HepG2 (cell line): ENCODE measurements at regions not wholly inside any gene's neighbourhood (a gene's known extent, or its start where the extent isn't known, plus 50 kb on each side); places are given as distances from the start of the nearest gene placed in this dataset.

Experiments used
- ATAC-seq: fragments of 200-7000 bp; cut with Tn5 transposase; 3 replicates; pipeline ENCODE4 v1.9.1; 2020; ENCODE audit warnings: mild to moderate bottlenecking, moderate library complexity
- BruUV-seq: library from RNA; stranded (reverse); fragments of 400-500 nt; replicated peaks from 2 replicates; lab custom pipeline; 2021; lab: Mats Ljungman, UMichigan
- CTCF ChIA-PET: fragments of 300-600 bp; formaldehyde crosslinking; extraction: SDS; loops from one replicate; lab custom pipeline; 2021; ENCODE audit warnings: low total read pairs, inconsistent platforms, low intra/inter-chr PET ratio; lab: Yijun Ruan, JAX
- POLR2A ChIA-PET: fragments of 350-600 bp; sonication (Branson Sonifier 250); formaldehyde crosslinking; loops from one replicate; lab custom pipeline; 2020; ENCODE audit warnings: antibody characterized with exemption, inconsistent platforms; lab: Yijun Ruan, JAX
- DNase-seq: peaks from one replicate; pipeline ENCODE4 v3.0.0-alpha.2; 2015; ENCODE audit warnings: low spot score
- FAIRE-seq: peaks from 3 replicates; lab custom pipeline; 2011; peaks lifted over from hg19 to GRCh38; lab: Jason Lieb, UNC
- H2AFZ ChIP-seq: one replicate; pipeline ENCODE4 v1.6.1; 2011; ENCODE audit warnings: low read length, inconsistent platforms
- H3K27ac ChIP-seq: fragments of 300-600 bp; 3 replicates; pipeline ENCODE4 v1.8.0; 2011; ENCODE audit warnings: mixed run types, mild to moderate bottlenecking, mixed read lengths, low read length, inconsistent platforms; ENCODE audit not compliant: insufficient read depth; ENCODE audit errors: extremely low read length
- H3K27me3 ChIP-seq, 2 experiments: fragments of 200-600 bp in 1 of 2; 2 replicates in 1 of 2; 3 replicates in 1 of 2; pipeline versions ENCODE4 v1.6.0 to v1.8.0; 2011; ENCODE audit warnings: low read length in 2 of 2, mild to moderate bottlenecking in 2 of 2, moderate library complexity in 2 of 2, inconsistent platforms in 1 of 2; ENCODE audit not compliant: insufficient read depth in 2 of 2, control insufficient read depth in 1 of 2
- H3K36me3 ChIP-seq, 2 experiments: fragments of 200-600 bp in 1 of 2; replicated peaks in 1 of 2; 2 replicates in 1 of 2; 3 replicates in 1 of 2; pipeline versions ENCODE4 v1.5.1 to v1.8.0; 2011; ENCODE audit warnings: low read length in 2 of 2, inconsistent platforms in 1 of 2; ENCODE audit not compliant: insufficient read depth in 2 of 2, control insufficient read depth in 1 of 2
- H3K4me1 ChIP-seq: 2 replicates; pipeline ENCODE4 v1.5.1; 2012; ENCODE audit warnings: low read length, inconsistent platforms; ENCODE audit not compliant: insufficient read depth
- H3K4me2 ChIP-seq: 2 replicates; pipeline ENCODE4 v1.6.0; 2011; ENCODE audit warnings: low read depth, low read length, inconsistent platforms
- H3K4me3 ChIP-seq, 3 experiments: fragments of 200-600 bp in 1 of 3; sonication (generic), shearing (Covaris generic) in 1 of 3; replicated peaks in 1 of 3; 2 replicates each; pipeline ENCODE4 v1.5.1; 2011 to 2016; ENCODE audit warnings: low read length in 3 of 3, inconsistent platforms in 2 of 3, low read depth in 2 of 3, mild to moderate bottlenecking in 2 of 3, control low read depth in 1 of 3, mixed read lengths in 1 of 3; ENCODE audit not compliant: insufficient read depth in 1 of 3
- H3K79me2 ChIP-seq: one replicate; pipeline ENCODE4 v1.6.1; 2011; ENCODE audit warnings: low read length, inconsistent platforms; ENCODE audit not compliant: insufficient read depth
- H3K9ac ChIP-seq: 2 replicates; pipeline ENCODE4 v1.6.0; 2011; ENCODE audit warnings: mild to moderate bottlenecking, low read depth, low read length, inconsistent platforms; ENCODE audit not compliant: insufficient read depth
- H3K9me3 ChIP-seq: 2 replicates; pipeline ENCODE4 v1.5.1; 2012; ENCODE audit warnings: mild to moderate bottlenecking, low read length
- H4K20me1 ChIP-seq: 2 replicates; pipeline ENCODE4 v1.6.0; 2011; ENCODE audit warnings: inconsistent platforms, mild to moderate bottlenecking, low read length, moderate library complexity; ENCODE audit not compliant: insufficient read depth
- ATF6 ChIP-seq: sonication (generic); formaldehyde crosslinking; conservative IDR thresholded peaks from 2 replicates; pipeline ENCODE4 v1.4.0; 2020; ENCODE audit warnings: missing genetic modification reagents
- DMAP1 ChIP-seq: IDR thresholded peaks from 2 replicates; pipeline ENCODE4 v1.6.1; 2016
- ETV5 ChIP-seq: IDR thresholded peaks from 2 replicates; pipeline ENCODE4 v1.6.1; 2018; ENCODE audit warnings: missing biosample characterization, missing genetic modification reagents, inconsistent platforms, borderline replicate concordance
- GABPA ChIP-seq, 2 experiments: IDR thresholded peaks; 2 replicates each; pipeline ENCODE4 v1.6.1; 2011 to 2016; ENCODE audit warnings: low read depth in 2 of 2, low read length in 1 of 2, missing biosample characterization in 1 of 2, missing genetic modification characterization in 1 of 2
- IKZF1 ChIP-seq: fragments of 450-650 bp; IDR thresholded peaks from 2 replicates; pipeline ENCODE4 v1.7.1; 2016
- KDM3A ChIP-seq: IDR thresholded peaks from 2 replicates; pipeline ENCODE4 v1.6.1; 2018; ENCODE audit warnings: low read depth, missing compliant biosample characterization
- MIER2 ChIP-seq: IDR thresholded peaks from 2 replicates; pipeline ENCODE4 v1.6.1; 2016; ENCODE audit warnings: missing biosample characterization, missing genetic modification reagents
- NFIB ChIP-seq: sonication (generic); formaldehyde crosslinking; IDR thresholded peaks from 2 replicates; pipeline ENCODE4 v1.9.0; 2021; ENCODE audit warnings: missing genetic modification reagents, mild to moderate bottlenecking, borderline replicate concordance
- PBX3 ChIP-seq: sonication (generic); formaldehyde crosslinking; IDR thresholded peaks from 2 replicates; pipeline ENCODE4 v1.8.1; 2023; ENCODE audit warnings: missing genetic modification reagents, inconsistent platforms, borderline replicate concordance
- RAD51 ChIP-seq: fragments of 450-650 bp; IDR thresholded peaks from 2 replicates; pipeline ENCODE4 v1.6.1; 2016; ENCODE audit warnings: borderline replicate concordance
- SALL1 ChIP-seq: sonication (generic); formaldehyde crosslinking; IDR thresholded peaks from 2 replicates; pipeline ENCODE4 v1.8.0; 2022; ENCODE audit warnings: mild to moderate bottlenecking, missing genetic modification reagents
- ZFP90 ChIP-seq: sonication (generic); formaldehyde crosslinking; IDR thresholded peaks from 2 replicates; pipeline ENCODE4 v1.8.0; 2022; ENCODE audit warnings: missing genetic modification reagents, mild to moderate bottlenecking, inconsistent platforms, borderline replicate concordance
- ZNF143 ChIP-seq: sonication (generic); formaldehyde crosslinking; IDR thresholded peaks from 2 replicates; pipeline ENCODE4 v1.4.0; 2020; ENCODE audit warnings: missing genetic modification reagents
- ZNF33A ChIP-seq: sonication (generic); formaldehyde crosslinking; IDR thresholded peaks from 2 replicates; pipeline ENCODE4 v1.5.1; 2020; ENCODE audit warnings: missing genetic modification reagents, mild to moderate bottlenecking, moderate library complexity, borderline replicate concordance
- ZNF446 ChIP-seq: sonication (generic); formaldehyde crosslinking; IDR thresholded peaks from 2 replicates; pipeline ENCODE4 v1.5.0; 2020; ENCODE audit warnings: mild to moderate bottlenecking, missing genetic modification reagents
- ZNF546 ChIP-seq: sonication (generic); formaldehyde crosslinking; conservative IDR thresholded peaks from 2 replicates; pipeline ENCODE4 v1.8.1; 2023; ENCODE audit warnings: mild to moderate bottlenecking, missing genetic modification reagents
- ZNF629 ChIP-seq: sonication (generic); formaldehyde crosslinking; conservative IDR thresholded peaks from 2 replicates; pipeline ENCODE4 v1.5.0; 2020; ENCODE audit warnings: missing genetic modification reagents
- ZNF83 ChIP-seq: sonication (generic); formaldehyde crosslinking; IDR thresholded peaks from 2 replicates; pipeline ENCODE4 v1.4.0; 2020; ENCODE audit warnings: missing genetic modification reagents, mild to moderate bottlenecking, borderline replicate concordance
- WGBS: methylation state at CpG from one replicate; pipeline ENCODE4 v1.1.6; 2017; ENCODE audit warnings: low lambda C conversion rate; 5-methylcytosine and 5-hydroxymethylcytosine counted together
- in situ Hi-C: cut with HindIII; loops from 2 replicates; pipeline ENCODE4 v1.10.0; 2017; ENCODE audit warnings: low pct_unique_long_range_greater_than_20kb; ENCODE audit not compliant: extremely low pct_ligation_motif_present
- intact Hi-C: fragments of 100-400 bp; cut with micrococcal nuclease; formaldehyde crosslinking; loops from one replicate; pipeline ENCODE4 v1.10.0; 2022; ENCODE audit not compliant: unreplicated experiment

- TF ChIP-seq KDM3A (no peak), NFIB (CRISPR knock-in tag) (no peak), ZNF83 (CRISPR knock-in tag) (no peak), MIER2 (CRISPR knock-in tag) (no peak)
- TF ChIP-seq, all 625 proteins: peak for 0
Observed at GRCh38 chr5:39678534-39678933, 253.8 kb upstream of the DAB2 start (continued).

DNA sequence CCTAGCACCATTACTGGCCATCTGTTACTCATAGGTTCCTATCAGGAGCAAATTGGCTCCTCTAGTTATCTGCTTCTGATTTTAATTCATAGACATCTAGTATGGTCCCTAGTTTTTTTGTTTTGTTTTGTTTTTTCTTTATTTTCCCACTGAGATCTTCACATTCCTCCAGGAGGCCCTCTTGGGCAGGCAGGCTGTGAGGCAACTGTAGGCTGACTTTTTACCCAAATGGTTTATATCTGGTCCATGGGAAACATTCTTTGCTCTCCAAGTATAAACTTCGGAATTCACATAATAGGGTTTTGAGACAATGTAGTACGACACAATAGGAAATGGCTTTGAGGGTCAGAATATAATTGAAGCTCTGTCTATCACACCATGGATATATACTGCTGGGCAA, 250.9 kb upstream of the DAB2 start:
- 0% methylated on average over 2 of the region's 2 CpGs for WGBS
- Histone ChIP-seq H3K9me3 (no peaks in the 10 kb centered on the region), H3K4me2 (no peak overlapping the region)
- no peak for TF ChIP-seq ZFP90 (CRISPR knock-in tag)
- no peak for TF ChIP-seq ZNF143
- no peak for TF ChIP-seq ZNF546 (CRISPR knock-in tag)
- TF ChIP-seq RAD51: no peak
- TF ChIP-seq KDM3A: no peak
- TF ChIP-seq IKZF1: no peak
- no peak for TF ChIP-seq ZNF629
- TF ChIP-seq ZNF446: no peak
- no peak for TF ChIP-seq GABPA (IDR thresholded peaks at IDR 0.05; ENCODE audit: low read depth, low read length)
- TF ChIP-seq GABPA (CRISPR knock-in tag; IDR thresholded peaks at IDR 0.05; ENCODE audit: low read depth): no peak
- no peak for TF ChIP-seq ETV5
- TF ChIP-seq ZNF33A (CRISPR knock-in tag): no peak
- no peak for TF ChIP-seq PBX3 (CRISPR knock-in tag)
- no peak for TF ChIP-seq ATF6 (CRISPR knock-in tag)
- no peak for TF ChIP-seq SALL1
- no peak for TF ChIP-seq DMAP1 (CRISPR knock-in tag)
- TF ChIP-seq, all 625 proteins: peak for 0
- in situ Hi-C loops (no loop called here), intact Hi-C loops (no loop called here)
- H4K20me1 ChIP-seq: no peaks in the 10 kb centered on the region
- CTCF ChIA-PET: no interaction called here
- H3K9ac ChIP-seq: no peak overlapping the region
- no peak for FAIRE-seq
- no peak overlapping the region for H3K27ac ChIP-seq
- H3K27me3 ChIP-seq: no peaks in the 10 kb centered on the region
- no peaks in the 10 kb centered on the region for H3K79me2 ChIP-seq
- no peak overlapping the region for H2AFZ ChIP-seq
- no peak for ATAC-seq
- POLR2A ChIA-PET: no interaction called here
- H3K36me3 ChIP-seq: no peaks in the 10 kb centered on the region
- no peaks in the 10 kb centered on the region for H3K4me1 ChIP-seq
- no peak overlapping the region for H3K4me3 ChIP-seq
- BruUV-seq: no TSS peak
- DNase-seq: no peak
